SU-DHL-6 (cell line): ENCODE measurements at regions not wholly inside any gene's neighbourhood (a gene's known extent, or its start where the extent isn't known, plus 50 kb on each side); places are given as distances from the start of the nearest gene placed in this dataset.

Experiments
- H2AFZ ChIP-seq: fragments of 200-600 bp; sonication (generic); 2 replicates; pipeline ENCODE4 v1.6.1; 2014; ENCODE audit warnings: low read depth, mild to moderate bottlenecking, moderate library complexity, mixed read lengths, antibody characterized with exemption, low read length; ENCODE audit not compliant: severe bottlenecking
- H3F3A ChIP-seq: fragments of 200-600 bp; shearing (Covaris generic); 2 replicates; pipeline ENCODE4 v1.6.0; 2016; ENCODE audit warnings: antibody characterized with exemption, mild to moderate bottlenecking; ENCODE audit not compliant: insufficient read depth
- H3K27ac ChIP-seq: fragments of 200-600 bp; sonication (generic); 2 replicates; pipeline ENCODE4 v1.5.1; 2016; ENCODE audit warnings: low read depth, mild to moderate bottlenecking, low read length, moderate library complexity, mixed read lengths
- H3K27me3 ChIP-seq: fragments of 200-600 bp; sonication (generic), shearing (Covaris generic); 2 replicates; pipeline ENCODE4 v1.6.0; 2014; ENCODE audit warnings: mild to moderate bottlenecking, low read length
- H3K36me3 ChIP-seq: fragments of 200-600 bp; sonication (generic); 2 replicates; pipeline ENCODE4 v1.6.1; 2014; ENCODE audit warnings: mild to moderate bottlenecking, low read length, mixed read lengths
- H3K4me2 ChIP-seq: fragments of 300-600, 200-600 bp; shearing (Covaris generic), sonication (generic); 2 replicates; pipeline ENCODE4 v1.6.0; 2014; ENCODE audit warnings: low read length, low read depth, mild to moderate bottlenecking; ENCODE audit not compliant: poor library complexity, severe bottlenecking
- H3K4me3 ChIP-seq: fragments of 200-600 bp; sonication (generic); 2 replicates; pipeline ENCODE4 v1.5.1; 2014; ENCODE audit warnings: antibody characterized with exemption, low read length, mild to moderate bottlenecking, mixed read lengths; ENCODE audit not compliant: insufficient read depth, poor library complexity, severe bottlenecking
- H3K79me2 ChIP-seq: fragments of 200-600 bp; sonication (generic); 2 replicates; pipeline ENCODE4 v1.6.1; 2014; ENCODE audit warnings: mild to moderate bottlenecking, low read length, moderate library complexity; ENCODE audit not compliant: insufficient read depth
- H3K9ac ChIP-seq: fragments of 200-600 bp; sonication (generic); 2 replicates; pipeline ENCODE4 v1.7.0; 2014; ENCODE audit warnings: mild to moderate bottlenecking, low read length
- H3K9me2 ChIP-seq: fragments of 200-600 bp; sonication (generic); replicated peaks from 2 replicates; pipeline ENCODE4 v1.6.1; 2014; ENCODE audit warnings: low read length; ENCODE audit not compliant: insufficient read depth
- H3K9me3 ChIP-seq: fragments of 200-600 bp; sonication (generic); 2 replicates; pipeline ENCODE4 v1.6.1; 2014; ENCODE audit warnings: low read length, mixed read lengths; ENCODE audit not compliant: insufficient read depth
- H4K20me1 ChIP-seq: fragments of 200-600 bp; sonication (generic); 2 replicates; pipeline ENCODE4 v1.6.1; 2014; ENCODE audit warnings: low read depth, mild to moderate bottlenecking, antibody characterized with exemption, low read length, moderate library complexity, mixed read lengths
- EZH2phosphoT487 ChIP-seq: fragments of 200-600 bp; sonication (generic), shearing (Covaris generic); conservative IDR thresholded peaks from 2 replicates; pipeline ENCODE4 v1.6.1; 2018; ENCODE audit warnings: mild to moderate bottlenecking, antibody characterized with exemption, low read length, moderate library complexity, mixed read lengths
- TF ChIP-seq, protein P1 (sequence below): fragments of 200-600 bp; sonication (generic); IDR thresholded peaks from one replicate; pipeline ENCODE4 v1.5.1; 2017; ENCODE audit warnings: antibody characterized with exemption, mild to moderate bottlenecking, low read length, moderate library complexity; ENCODE audit not compliant: insufficient read depth, poor library complexity, severe bottlenecking

DNA sequence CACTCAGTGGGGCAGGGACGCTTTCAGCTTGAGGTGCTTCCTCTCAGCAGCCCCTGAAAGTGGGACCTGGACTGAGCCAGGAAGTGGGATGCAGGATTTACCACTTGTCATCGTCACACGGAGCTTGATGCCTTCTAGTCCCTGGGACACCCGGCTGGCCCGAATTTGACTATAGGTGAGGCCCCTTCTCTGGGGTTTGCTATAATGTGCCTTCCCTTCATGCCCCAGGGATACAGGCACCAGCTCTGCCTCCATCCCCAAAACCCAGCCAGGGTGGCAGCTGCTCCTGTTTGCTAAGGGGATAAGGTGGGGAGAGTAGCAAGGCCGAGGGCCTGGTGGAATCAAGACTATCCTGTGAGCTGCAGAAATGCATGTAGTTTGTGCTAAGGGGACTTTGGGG is 235.0 kb downstream of the GLRX3 start:
- Histone ChIP-seq H3K36me3 (no peaks in the 10 kb centered on the region), H3F3A (no peaks in the 10 kb centered on the region)
- TF ChIP-seq, protein P1, sequence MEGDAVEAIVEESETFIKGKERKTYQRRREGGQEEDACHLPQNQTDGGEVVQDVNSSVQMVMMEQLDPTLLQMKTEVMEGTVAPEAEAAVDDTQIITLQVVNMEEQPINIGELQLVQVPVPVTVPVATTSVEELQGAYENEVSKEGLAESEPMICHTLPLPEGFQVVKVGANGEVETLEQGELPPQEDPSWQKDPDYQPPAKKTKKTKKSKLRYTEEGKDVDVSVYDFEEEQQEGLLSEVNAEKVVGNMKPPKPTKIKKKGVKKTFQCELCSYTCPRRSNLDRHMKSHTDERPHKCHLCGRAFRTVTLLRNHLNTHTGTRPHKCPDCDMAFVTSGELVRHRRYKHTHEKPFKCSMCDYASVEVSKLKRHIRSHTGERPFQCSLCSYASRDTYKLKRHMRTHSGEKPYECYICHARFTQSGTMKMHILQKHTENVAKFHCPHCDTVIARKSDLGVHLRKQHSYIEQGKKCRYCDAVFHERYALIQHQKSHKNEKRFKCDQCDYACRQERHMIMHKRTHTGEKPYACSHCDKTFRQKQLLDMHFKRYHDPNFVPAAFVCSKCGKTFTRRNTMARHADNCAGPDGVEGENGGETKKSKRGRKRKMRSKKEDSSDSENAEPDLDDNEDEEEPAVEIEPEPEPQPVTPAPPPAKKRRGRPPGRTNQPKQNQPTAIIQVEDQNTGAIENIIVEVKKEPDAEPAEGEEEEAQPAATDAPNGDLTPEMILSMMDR, result no peak
- no peak for TF ChIP-seq EZH2phosphoT487

DNA sequence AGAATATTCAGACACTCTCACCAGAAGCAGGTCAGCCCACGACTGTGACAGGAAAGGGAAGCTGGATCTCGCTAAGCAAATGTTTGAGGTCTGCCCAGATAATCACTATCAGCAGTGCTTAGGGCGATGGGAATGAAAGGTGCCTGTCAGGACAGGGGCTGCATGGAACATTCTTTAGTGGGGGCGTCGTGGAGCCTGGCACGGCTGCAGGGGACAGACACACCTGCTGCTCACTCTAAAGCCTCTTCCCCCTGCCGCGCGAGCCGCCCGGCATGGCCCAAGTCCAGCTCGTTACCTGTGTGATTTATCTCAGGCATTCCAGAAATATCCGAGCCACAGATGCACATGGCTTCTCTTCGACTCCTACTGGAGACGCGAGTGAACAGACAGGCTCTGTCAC is 235.5 kb downstream of the GLRX3 start:
- Histone ChIP-seq H2AFZ (no peak overlapping the region), H4K20me1 (no peaks in the 10 kb centered on the region), H3K4me2 (no peak overlapping the region), H3F3A (no peaks in the 10 kb centered on the region), H3K9ac (no peak overlapping the region), H3K27ac (no peak overlapping the region), H3K36me3 (no peaks in the 10 kb centered on the region), H3K79me2 (no peaks in the 10 kb centered on the region), H3K27me3 (no peaks in the 10 kb centered on the region), H3K9me3 (no peaks in the 10 kb centered on the region), H3K9me2 (no peaks in the 10 kb centered on the region), H3K4me3 (no peak overlapping the region)
- TF ChIP-seq, protein P1, result no peak
- no peak for TF ChIP-seq EZH2phosphoT487

More for the DNA sequence above, 235.0 kb downstream of the GLRX3 start:
- Histone ChIP-seq H3K9me2 (no peaks in the 10 kb centered on the region), H2AFZ (no peak overlapping the region), H3K9me3 (no peaks in the 10 kb centered on the region), H3K27ac (no peak overlapping the region), H3K9ac (no peak overlapping the region), H3K79me2 (no peaks in the 10 kb centered on the region), H4K20me1 (no peaks in the 10 kb centered on the region), H3K4me3 (no peak overlapping the region), H3K27me3 (no peaks in the 10 kb centered on the region), H3K4me2 (no peak overlapping the region)

DNA sequence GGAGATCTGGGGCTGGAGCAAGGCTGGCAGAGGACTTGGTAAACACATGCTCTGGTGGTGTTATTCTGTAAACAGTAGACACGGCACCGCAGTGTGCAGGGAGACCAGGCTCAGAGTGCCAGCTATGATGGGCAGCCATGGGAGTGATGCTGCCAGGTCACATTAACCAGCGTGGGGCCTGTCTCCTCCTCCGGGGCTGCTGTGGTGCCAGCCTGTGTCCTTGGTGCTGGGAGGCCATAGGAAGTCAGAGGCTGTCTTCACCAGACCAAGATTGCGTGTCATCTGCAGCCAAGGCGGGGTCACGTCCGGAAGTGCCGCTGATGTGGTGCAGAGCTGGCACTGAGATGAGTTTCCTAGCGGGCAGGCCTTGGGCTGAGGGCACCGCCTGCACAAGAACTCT is 236.0 kb downstream of the GLRX3 start:
- H3K4me2 ChIP-seq, result no peak overlapping the region
- H3K9me2 ChIP-seq, result no peaks in the 10 kb centered on the region
- no peaks in the 10 kb centered on the region for H3K9me3 ChIP-seq
- H2AFZ ChIP-seq, result no peak overlapping the region
- no peaks in the 10 kb centered on the region for H4K20me1 ChIP-seq
- no peak overlapping the region for H3K9ac ChIP-seq
- no peaks in the 10 kb centered on the region for H3K79me2 ChIP-seq
- TF ChIP-seq, protein P1, result no peak
- no peak for TF ChIP-seq EZH2phosphoT487
- H3F3A ChIP-seq, result no peaks in the 10 kb centered on the region
- no peaks in the 10 kb centered on the region for H3K27me3 ChIP-seq
- H3K36me3 ChIP-seq, result no peaks in the 10 kb centered on the region
- H3K4me3 ChIP-seq, result no peak overlapping the region
- no peak overlapping the region for H3K27ac ChIP-seq

GRCh38 chr10:130372866-130373265 is 236.7 kb downstream of the GLRX3 start:
- Histone ChIP-seq H3K36me3 (no peaks in the 10 kb centered on the region), H3K9me2 (no peaks in the 10 kb centered on the region), H3K4me2 (no peak overlapping the region), H4K20me1 (no peaks in the 10 kb centered on the region), H3K79me2 (no peaks in the 10 kb centered on the region), H3F3A (no peaks in the 10 kb centered on the region), H3K9ac (no peak overlapping the region), H2AFZ (no peak overlapping the region), H3K4me3 (no peak overlapping the region), H3K27me3 (no peaks in the 10 kb centered on the region), H3K27ac (no peak overlapping the region), H3K9me3 (no peaks in the 10 kb centered on the region)
- no peak for TF ChIP-seq EZH2phosphoT487
- TF ChIP-seq, protein P1, result no peak
